ENCODE measurements at regions not wholly inside any gene's neighbourhood (a gene's known extent, or its start where the extent isn't known, plus 50 kb on each side); places are given as distances from the start of the nearest gene placed in this dataset.

- no peaks in the 10 kb centered on the region for H3K36me3 ChIP-seq (ENCODE audit: insufficient read depth, low read length)
- H4K20me1 ChIP-seq (ENCODE audit: insufficient read depth) = no peaks in the 10 kb centered on the region
- no peak overlapping the region for H3K9ac ChIP-seq (ENCODE audit: low read length)
- peaks cover 10% of the 10 kb centered on the region for H3K9me3 ChIP-seq (ENCODE audit: low read length)
- no peak overlapping the region for H3K27ac ChIP-seq (ENCODE audit: low read length)
- H3F3A ChIP-seq (ENCODE audit: insufficient read depth, low read length, poor library complexity, severe bottlenecking) = no peaks in the 10 kb centered on the region
- no peak overlapping the region for H3K4me3 ChIP-seq (ENCODE audit: low read length)
- no peak overlapping the region for H3K4me2 ChIP-seq (ENCODE audit: low read length)
- TF ChIP-seq MXI1 (conservative IDR thresholded peaks at IDR 0.05; ENCODE audit: poor library complexity, severe bottlenecking) = no peak
- no peaks in the 10 kb centered on the region for H3K9me2 ChIP-seq (ENCODE audit: insufficient read depth, low read length)
- no peaks in the 10 kb centered on the region for H3K27me3 ChIP-seq (ENCODE audit: insufficient read depth, low read depth, low read length)
- H3K79me2 ChIP-seq (replicated peaks; ENCODE audit: insufficient read depth, low read length) = no peaks in the 10 kb centered on the region
- no peak overlapping the region for H2AFZ ChIP-seq (ENCODE audit: low read depth, low read length)
These were observed 52.2 kb upstream of the MKI67 start for GRCh38 chr10:128178302-128178958.

GRCh38 chr10:128180843-128181242 is 54.6 kb upstream of the MKI67 start:
- H3K4me3 ChIP-seq (ENCODE audit: low read length) = no peak overlapping the region
- H4K20me1 ChIP-seq (ENCODE audit: insufficient read depth) = no peaks in the 10 kb centered on the region
- H3K9me3 ChIP-seq (ENCODE audit: low read length) = peaks cover 7% of the 10 kb centered on the region
- no peak overlapping the region for H3K9ac ChIP-seq (ENCODE audit: low read length)
- no peaks in the 10 kb centered on the region for H3F3A ChIP-seq (ENCODE audit: insufficient read depth, low read length, poor library complexity, severe bottlenecking)
- no peaks in the 10 kb centered on the region for H3K9me2 ChIP-seq (ENCODE audit: insufficient read depth, low read length)
- TF ChIP-seq TAF1 (IDR thresholded peaks at IDR 0.05; ENCODE audit: low read depth) = no peak
- TF ChIP-seq EZH2 (IDR thresholded peaks at IDR 0.05; ENCODE audit: borderline replicate concordance, insufficient read depth, low read length, poor library complexity, severe bottlenecking) = no peak
- TF ChIP-seq REST (IDR thresholded peaks at IDR 0.05; ENCODE audit: borderline replicate concordance) = no peak
- no peak for TF ChIP-seq RAD21 (conservative IDR thresholded peaks at IDR 0.05)
- no peak for TF ChIP-seq CTCF (IDR thresholded peaks at IDR 0.05; ENCODE audit: poor library complexity, severe bottlenecking)
- TF ChIP-seq POLR2AphosphoS5 (IDR thresholded peaks at IDR 0.05) = no peak
- no peak for TF ChIP-seq MXI1 (conservative IDR thresholded peaks at IDR 0.05; ENCODE audit: poor library complexity, severe bottlenecking)
- no peak for TF ChIP-seq SMC3 (conservative IDR thresholded peaks at IDR 0.05; ENCODE audit: poor library complexity)
- no peak for TF ChIP-seq EP300 (conservative IDR thresholded peaks at IDR 0.05; ENCODE audit: poor library complexity, severe bottlenecking)
- H3K4me2 ChIP-seq (ENCODE audit: low read length) = no peak overlapping the region
- no peaks in the 10 kb centered on the region for H3K36me3 ChIP-seq (ENCODE audit: insufficient read depth, low read length)
- no peaks in the 10 kb centered on the region for H3K27me3 ChIP-seq (ENCODE audit: insufficient read depth, low read depth, low read length)
- H3K27ac ChIP-seq (ENCODE audit: low read length) = no peak overlapping the region
- no peak overlapping the region for H2AFZ ChIP-seq (ENCODE audit: low read depth, low read length)
- H3K79me2 ChIP-seq (replicated peaks; ENCODE audit: insufficient read depth, low read length) = no peaks in the 10 kb centered on the region
